Pancreas (tissue), 10 donors: ENCODE measurements at regions not wholly inside any gene's neighbourhood (a gene's known extent, or its start where the extent isn't known, plus 50 kb on each side); places are given as distances from the start of the nearest gene placed in this dataset.

Source experiments
- ATAC-seq, 4 donors: fragments of 200-7000 bp; cut with Tn5 transposase; one replicate each; pipeline versions ENCODE4 v1.8.0 to v1.9.1; 2020; ENCODE audit warnings: mild to moderate bottlenecking in 4 of 4, moderate library complexity in 4 of 4
- DNase-seq, 6 donors: peaks; one replicate each; pipeline ENCODE4 v3.0.0-alpha.2; 2020
- FAIRE-seq: peaks from 2 replicates; lab custom pipeline; 2012; peaks lifted over from hg19 to GRCh38; lab: Jason Lieb, UNC
- H3K27ac ChIP-seq, 4 donors: fragments of 200-600 bp; sonication (generic); 1 replicate in 3 of 4; 2 replicates in 1 of 4; pipeline versions ENCODE4 v1.5.0 to v1.8.0; 2020
- H3K27me3 ChIP-seq, 4 donors: fragments of 200-600 bp; one replicate each; pipeline ENCODE4 v1.8.0; 2021
- H3K36me3 ChIP-seq, 3 donors: fragments of 200-600 bp; sonication (generic) in 1 of 3; one replicate each; pipeline versions ENCODE4 v1.5.0 to v1.8.0; 2020 to 2021
- H3K4me1 ChIP-seq, 3 donors: fragments of 200-600 bp; one replicate each; pipeline ENCODE4 v1.8.0; 2021
- H3K4me3 ChIP-seq, 4 donors: fragments of 200-600 bp; sonication (generic) in 2 of 4; one replicate each; pipeline versions ENCODE4 v1.5.0 to v1.8.0; 2020 to 2021
- H3K9me3 ChIP-seq, 4 donors: fragments of 200-600 bp; one replicate each; pipeline ENCODE4 v1.8.0; 2021
- CTCF ChIP-seq, 4 donors: fragments of 200-600 bp; sonication (generic) in 3 of 4; IDR thresholded peaks; one replicate each; pipeline versions ENCODE4 v1.5.0 to v1.8.0; 2021; ENCODE audit warnings: antibody characterized with exemption in 4 of 4
- WGBS, 2 donors: extraction: QIAGEN DNeasy Blood & Tissue Kit; methylation state at CpG; one replicate each; pipeline ENCODE4 v1.1.7; 2013; 5-methylcytosine and 5-hydroxymethylcytosine counted together
- intact Hi-C, 3 donors: fragments of 100-400 bp; cut with DNase I; formaldehyde crosslinking; loops; one replicate each; pipeline versions ENCODE4 v1.11.1 to v1.14.2; 2022
- donor health status: healthy with polysubstance abuse.
- donor health status: DM: no; HTN: no; CAD: no; lungs with moderate emphysema.
- donor health status: DM: no; HTN: no; CAD: no.
- donor health status: control.
- donor health status: control.
- donor health status: Bipolar disorder and iron deficiency.
- donor health status: DM: yes; HTN: yes; CAD: no.
- donor health status: DM: no; HTN: no; CAD: no.
- donor health status: DM: no; HTN: no; CAD: no.
- donor health status: DM: yes; HTN: yes; CAD: no.

- Histone ChIP-seq H3K4me1 (no peaks in the 10 kb centered on the region), H3K27ac (no peak overlapping the region), H3K4me3 (no peak overlapping the region), H3K27me3 (no peaks in the 10 kb centered on the region), H3K36me3 (no peaks in the 10 kb centered on the region), H3K9me3 (no peaks in the 10 kb centered on the region)
- DNase-seq (no peak), FAIRE-seq (no peak), ATAC-seq (no peak)
- intact Hi-C loops: no loop called here
- no peak for TF ChIP-seq CTCF (IDR thresholded peaks at IDR 0.05)
- WGBS, 2 donors: 84 to 87% methylated on average over 7 of the region's 7 CpGs
These were observed 548.8 kb upstream of the PKN2 start for GRCh38 chr1:88134983-88135921.

GRCh38 chr1:88139633-88140032 lies 544.4 kb upstream of the PKN2 start:
- no peak for DNase-seq
- H3K36me3 ChIP-seq: no peaks in the 10 kb centered on the region
- H3K4me3 ChIP-seq: no peak overlapping the region
- intact Hi-C loops: no loop called here
- no peak overlapping the region for H3K27ac ChIP-seq
- no peaks in the 10 kb centered on the region for H3K9me3 ChIP-seq
- WGBS, 2 donors: 68 to 77% methylated on average over 4 of the region's 4 CpGs
- ATAC-seq: no peak
- no peak for FAIRE-seq
- TF ChIP-seq CTCF (IDR thresholded peaks at IDR 0.05): no peak
- H3K4me1 ChIP-seq: no peaks in the 10 kb centered on the region
- no peaks in the 10 kb centered on the region for H3K27me3 ChIP-seq

GRCh38 chr1:88140325-88140724 lies 543.7 kb upstream of the PKN2 start:
- Histone ChIP-seq H3K4me3 (no peak overlapping the region), H3K4me1 (no peaks in the 10 kb centered on the region), H3K36me3 (no peaks in the 10 kb centered on the region), H3K27ac (no peak overlapping the region), H3K27me3 (no peaks in the 10 kb centered on the region), H3K9me3 (no peaks in the 10 kb centered on the region)
- intact Hi-C loops: no loop called here
- DNase-seq (no peak), FAIRE-seq (no peak), ATAC-seq (no peak)
- WGBS, 2 donors: 94 to 96% methylated on average over 1 of the region's 1 CpG
- TF ChIP-seq CTCF (IDR thresholded peaks at IDR 0.05): no peak

GRCh38 chr1:88141499-88142074 lies 542.5 kb upstream of the PKN2 start:
- no peak for TF ChIP-seq CTCF (IDR thresholded peaks at IDR 0.05)
- no peak overlapping the region for H3K4me3 ChIP-seq
- intact Hi-C loops: no loop called here
- no peaks in the 10 kb centered on the region for H3K27me3 ChIP-seq
- H3K36me3 ChIP-seq: no peaks in the 10 kb centered on the region
- DNase-seq (no peak), ATAC-seq (peak in 2 of 4 donors; percentile 69 to 76), FAIRE-seq (no peak)
- WGBS, 2 donors: 52 to 56% methylated on average over 6 of the region's 6 CpGs
- no peak overlapping the region for H3K27ac ChIP-seq
- no peaks in the 10 kb centered on the region for H3K4me1 ChIP-seq
- no peaks in the 10 kb centered on the region for H3K9me3 ChIP-seq

GRCh38 chr1:88145752-88146151 lies 538.3 kb upstream of the PKN2 start:
- ATAC-seq (peak in 1 of 4 donors; percentile 48), DNase-seq (no peak), FAIRE-seq (no peak)
- no peaks in the 10 kb centered on the region for H3K4me1 ChIP-seq
- intact Hi-C loops: no loop called here
- H3K27ac ChIP-seq: no peak overlapping the region
- WGBS, 2 donors: 69 to 75% methylated on average over 3 of the region's 3 CpGs
- no peaks in the 10 kb centered on the region for H3K9me3 ChIP-seq
- no peak for TF ChIP-seq CTCF (IDR thresholded peaks at IDR 0.05)
- no peaks in the 10 kb centered on the region for H3K36me3 ChIP-seq
- no peaks in the 10 kb centered on the region for H3K27me3 ChIP-seq
- no peak overlapping the region for H3K4me3 ChIP-seq
